ENCODE measurements at regions not wholly inside any gene's neighbourhood (a gene's known extent, or its start where the extent isn't known, plus 50 kb on each side); places are given as distances from the start of the nearest gene placed in this dataset.

GRCh38 chr5:158117467-158118160, 258.7 kb upstream of the CLINT1 start (continued):
- TF ChIP-seq CUX1 (IDR thresholded peaks at IDR 0.05; ENCODE audit: insufficient replicate concordance, low read depth, low read length): no peak
- no peak for TF ChIP-seq RELA (IDR thresholded peaks at IDR 0.05; ENCODE audit: borderline replicate concordance, partially characterized antibody)
- TF ChIP-seq SKIL (IDR thresholded peaks at IDR 0.05; ENCODE audit: low read depth, poor library complexity, severe bottlenecking): no peak
- no peak for TF ChIP-seq CEBPZ (IDR thresholded peaks at IDR 0.05; ENCODE audit: low read depth, low read length)
- no peak for TF ChIP-seq ATF3 (IDR thresholded peaks at IDR 0.05; ENCODE audit: borderline replicate concordance, extremely low read depth, low read depth, low read length)
- TF ChIP-seq CEBPB (IDR thresholded peaks at IDR 0.05; ENCODE audit: borderline replicate concordance in 1 of 2, low read depth in 2 of 2, low read length in 2 of 2): no peak
- no peak for TF ChIP-seq JUNB (IDR thresholded peaks at IDR 0.05)
